ENCODE measurements at regions not wholly inside any gene's neighbourhood (a gene's known extent, or its start where the extent isn't known, plus 50 kb on each side); places are given as distances from the start of the nearest gene placed in this dataset.

DNA sequence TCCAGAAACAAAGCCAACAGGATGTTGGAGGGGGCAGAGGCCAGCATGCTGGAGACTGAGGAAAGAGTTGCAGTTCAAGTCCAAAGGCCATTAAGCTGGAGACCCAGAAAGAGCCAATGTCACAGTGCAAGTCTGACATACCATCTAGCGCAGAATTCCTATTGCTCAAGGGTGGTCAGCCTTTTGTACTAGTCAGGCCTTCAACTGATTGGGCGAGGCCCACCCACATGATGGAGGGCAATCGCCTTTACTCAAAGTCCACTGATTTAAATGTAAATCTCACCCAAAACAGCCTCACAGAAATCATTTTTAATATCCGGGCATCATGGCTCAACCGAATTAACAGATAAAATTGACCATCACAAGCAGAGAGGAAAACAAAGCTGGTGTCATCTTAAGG, 113.9 kb downstream of the RCN1 start:
- Histone ChIP-seq H3K27ac (no peak overlapping the region), H3K4me3 (no peak overlapping the region), H3K4me1 (no peaks in the 10 kb centered on the region), H3K27me3 (no peaks in the 10 kb centered on the region), H3K36me3 (no peaks in the 10 kb centered on the region), H3K9me3 (no peaks in the 10 kb centered on the region)
- TF ChIP-seq, protein P1, sequence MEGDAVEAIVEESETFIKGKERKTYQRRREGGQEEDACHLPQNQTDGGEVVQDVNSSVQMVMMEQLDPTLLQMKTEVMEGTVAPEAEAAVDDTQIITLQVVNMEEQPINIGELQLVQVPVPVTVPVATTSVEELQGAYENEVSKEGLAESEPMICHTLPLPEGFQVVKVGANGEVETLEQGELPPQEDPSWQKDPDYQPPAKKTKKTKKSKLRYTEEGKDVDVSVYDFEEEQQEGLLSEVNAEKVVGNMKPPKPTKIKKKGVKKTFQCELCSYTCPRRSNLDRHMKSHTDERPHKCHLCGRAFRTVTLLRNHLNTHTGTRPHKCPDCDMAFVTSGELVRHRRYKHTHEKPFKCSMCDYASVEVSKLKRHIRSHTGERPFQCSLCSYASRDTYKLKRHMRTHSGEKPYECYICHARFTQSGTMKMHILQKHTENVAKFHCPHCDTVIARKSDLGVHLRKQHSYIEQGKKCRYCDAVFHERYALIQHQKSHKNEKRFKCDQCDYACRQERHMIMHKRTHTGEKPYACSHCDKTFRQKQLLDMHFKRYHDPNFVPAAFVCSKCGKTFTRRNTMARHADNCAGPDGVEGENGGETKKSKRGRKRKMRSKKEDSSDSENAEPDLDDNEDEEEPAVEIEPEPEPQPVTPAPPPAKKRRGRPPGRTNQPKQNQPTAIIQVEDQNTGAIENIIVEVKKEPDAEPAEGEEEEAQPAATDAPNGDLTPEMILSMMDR (IDR thresholded peaks at IDR 0.05): no peak
- DNase-seq (ENCODE audit: low spot score): no peak

DNA sequence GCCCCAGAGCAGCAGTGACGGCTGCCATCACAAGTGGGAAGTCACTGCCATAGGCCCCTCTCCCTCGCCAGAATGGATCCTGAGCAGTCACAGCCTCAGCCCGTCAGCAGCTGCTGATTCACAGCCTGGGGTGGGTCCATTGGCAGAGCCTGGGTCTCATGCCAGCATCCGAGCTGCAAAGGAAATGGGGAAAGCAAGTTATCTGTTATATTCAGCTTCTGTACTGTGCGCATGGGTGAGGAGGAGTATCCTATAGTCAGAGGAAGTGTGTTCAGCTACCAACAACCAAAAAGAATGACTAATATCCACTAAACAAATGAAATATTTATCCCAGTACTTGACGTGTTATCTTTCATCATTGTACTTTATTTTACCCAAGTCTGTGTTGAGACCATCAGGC, 119.7 kb downstream of the RCN1 start:
- Histone ChIP-seq H3K27ac (no peak overlapping the region), H3K4me1 (no peaks in the 10 kb centered on the region), H3K36me3 (no peaks in the 10 kb centered on the region), H3K27me3 (no peaks in the 10 kb centered on the region), H3K4me3 (no peak overlapping the region), H3K9me3 (no peaks in the 10 kb centered on the region)
- TF ChIP-seq, protein P1 (IDR thresholded peaks at IDR 0.05): no peak
- no peak for DNase-seq (ENCODE audit: low spot score)

DNA sequence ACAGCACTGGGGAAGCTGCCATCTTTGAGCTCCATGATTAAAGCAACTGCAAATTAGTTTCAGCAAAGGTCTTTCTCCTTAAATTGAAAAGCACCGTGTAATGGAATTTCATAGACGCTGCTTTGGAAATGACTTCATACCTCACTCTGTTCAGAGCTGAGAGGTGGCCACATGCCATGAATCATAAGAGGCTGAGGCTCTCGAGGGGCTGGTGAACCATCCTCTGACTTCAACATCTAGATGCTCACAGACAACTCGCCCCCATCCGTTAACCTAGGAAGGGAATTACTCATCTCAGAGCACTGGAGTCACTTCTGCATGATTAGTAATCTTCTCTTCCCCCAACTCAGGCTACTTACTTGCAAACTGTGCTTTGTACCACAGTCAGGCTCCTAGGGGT, 122.3 kb downstream of the RCN1 start:
- Histone ChIP-seq H3K36me3 (no peaks in the 10 kb centered on the region), H3K9me3 (no peaks in the 10 kb centered on the region), H3K27me3 (no peaks in the 10 kb centered on the region), H3K4me3 (no peak overlapping the region), H3K27ac (no peak overlapping the region), H3K4me1 (no peaks in the 10 kb centered on the region)
- no peak for DNase-seq (ENCODE audit: low spot score)
- TF ChIP-seq, protein P1 (IDR thresholded peaks at IDR 0.05): no peak

DNA sequence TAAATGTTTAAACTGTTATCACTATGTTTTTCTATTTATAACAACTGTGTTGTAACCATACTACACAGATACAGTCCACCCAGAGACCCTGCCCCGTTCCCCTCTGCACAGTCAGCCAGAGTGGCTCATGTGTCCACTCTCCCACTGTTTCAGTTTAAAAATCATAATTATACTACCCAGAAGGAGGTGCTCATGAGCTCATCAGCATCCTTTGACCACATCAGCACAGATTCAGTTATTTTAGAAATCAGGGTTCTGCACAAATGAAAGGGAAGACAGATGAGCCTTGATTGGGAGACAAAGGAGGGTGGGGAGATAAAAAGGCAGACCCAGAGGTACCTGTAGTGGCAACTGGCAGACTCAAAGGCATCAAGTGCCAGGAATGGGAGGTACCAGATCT, 124.3 kb downstream of the RCN1 start:
- H3K4me1 ChIP-seq: no peaks in the 10 kb centered on the region
- no peak overlapping the region for H3K4me3 ChIP-seq
- no peak for DNase-seq (ENCODE audit: low spot score)
- H3K36me3 ChIP-seq: no peaks in the 10 kb centered on the region
- H3K27me3 ChIP-seq: no peaks in the 10 kb centered on the region
- no peak overlapping the region for H3K27ac ChIP-seq
- no peaks in the 10 kb centered on the region for H3K9me3 ChIP-seq
- TF ChIP-seq, protein P1 (IDR thresholded peaks at IDR 0.05): no peak

DNA sequence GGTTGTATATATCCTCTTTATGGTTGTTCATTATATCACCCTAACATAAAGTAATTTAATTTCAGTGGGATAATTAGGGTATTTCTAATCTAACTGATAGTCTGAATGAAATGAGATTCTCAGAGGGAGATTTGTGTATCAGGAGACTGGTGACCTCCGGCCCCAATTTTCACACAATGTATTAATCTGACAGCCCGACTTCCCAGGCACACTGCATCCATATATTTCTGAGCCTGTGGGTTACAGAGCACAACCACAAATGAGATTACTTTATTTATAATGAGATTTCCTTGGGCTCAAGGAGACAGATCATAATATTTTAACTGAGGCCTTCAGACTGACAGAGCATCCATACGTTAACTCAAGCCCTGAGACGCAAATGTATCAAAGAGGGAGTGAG, 125.9 kb downstream of the RCN1 start:
- Histone ChIP-seq H3K4me1 (no peaks in the 10 kb centered on the region), H3K9me3 (no peaks in the 10 kb centered on the region), H3K4me3 (no peak overlapping the region), H3K36me3 (no peaks in the 10 kb centered on the region), H3K27me3 (no peaks in the 10 kb centered on the region), H3K27ac (no peak overlapping the region)
- TF ChIP-seq, protein P1 (IDR thresholded peaks at IDR 0.05): no peak
- no peak for DNase-seq (ENCODE audit: low spot score)

DNA sequence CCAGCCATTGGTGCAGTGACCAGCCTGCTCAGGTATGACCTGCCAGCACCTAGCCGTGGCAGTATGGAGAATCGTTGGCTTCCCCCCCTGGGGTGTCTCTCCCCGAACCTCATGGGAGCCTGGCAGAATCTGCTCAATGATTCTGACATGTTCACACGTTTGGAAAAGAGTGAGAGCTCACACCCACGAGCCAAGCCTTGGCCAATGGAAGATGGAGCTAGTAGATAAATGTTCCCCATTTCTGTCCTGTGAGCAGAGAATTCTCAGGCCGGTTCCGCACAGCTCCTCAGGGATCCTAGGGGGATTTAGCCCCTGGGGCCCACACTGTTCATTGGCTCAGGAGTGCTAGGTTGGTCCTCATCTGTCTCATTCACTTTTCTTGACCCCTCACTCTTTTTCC, 128.4 kb downstream of the RCN1 start:
- DNase-seq (ENCODE audit: low spot score): no peak
- H3K9me3 ChIP-seq: no peaks in the 10 kb centered on the region
- H3K36me3 ChIP-seq: no peaks in the 10 kb centered on the region
- TF ChIP-seq, protein P1 (IDR thresholded peaks at IDR 0.05): no peak
- H3K27me3 ChIP-seq: no peaks in the 10 kb centered on the region
- H3K4me1 ChIP-seq: no peaks in the 10 kb centered on the region
- no peak overlapping the region for H3K27ac ChIP-seq
- H3K4me3 ChIP-seq: no peak overlapping the region
